ENCODE measurements at regions not wholly inside any gene's neighbourhood (a gene's known extent, or its start where the extent isn't known, plus 50 kb on each side); places are given as distances from the start of the nearest gene placed in this dataset.

- TF ChIP-seq, protein P1, sequence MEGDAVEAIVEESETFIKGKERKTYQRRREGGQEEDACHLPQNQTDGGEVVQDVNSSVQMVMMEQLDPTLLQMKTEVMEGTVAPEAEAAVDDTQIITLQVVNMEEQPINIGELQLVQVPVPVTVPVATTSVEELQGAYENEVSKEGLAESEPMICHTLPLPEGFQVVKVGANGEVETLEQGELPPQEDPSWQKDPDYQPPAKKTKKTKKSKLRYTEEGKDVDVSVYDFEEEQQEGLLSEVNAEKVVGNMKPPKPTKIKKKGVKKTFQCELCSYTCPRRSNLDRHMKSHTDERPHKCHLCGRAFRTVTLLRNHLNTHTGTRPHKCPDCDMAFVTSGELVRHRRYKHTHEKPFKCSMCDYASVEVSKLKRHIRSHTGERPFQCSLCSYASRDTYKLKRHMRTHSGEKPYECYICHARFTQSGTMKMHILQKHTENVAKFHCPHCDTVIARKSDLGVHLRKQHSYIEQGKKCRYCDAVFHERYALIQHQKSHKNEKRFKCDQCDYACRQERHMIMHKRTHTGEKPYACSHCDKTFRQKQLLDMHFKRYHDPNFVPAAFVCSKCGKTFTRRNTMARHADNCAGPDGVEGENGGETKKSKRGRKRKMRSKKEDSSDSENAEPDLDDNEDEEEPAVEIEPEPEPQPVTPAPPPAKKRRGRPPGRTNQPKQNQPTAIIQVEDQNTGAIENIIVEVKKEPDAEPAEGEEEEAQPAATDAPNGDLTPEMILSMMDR (IDR thresholded peaks at IDR 0.05) = no peak
- TF ChIP-seq POLR2A (IDR thresholded peaks at IDR 0.05) = no peak
These were observed 802.4 kb upstream of the ACO1 start for GRCh38 chr9:31582071-31582470.

Measured in right lobe of liver (tissue), 4 donors.